ENCODE measurements at regions not wholly inside any gene's neighbourhood (a gene's known extent, or its start where the extent isn't known, plus 50 kb on each side); places are given as distances from the start of the nearest gene placed in this dataset.

DNA sequence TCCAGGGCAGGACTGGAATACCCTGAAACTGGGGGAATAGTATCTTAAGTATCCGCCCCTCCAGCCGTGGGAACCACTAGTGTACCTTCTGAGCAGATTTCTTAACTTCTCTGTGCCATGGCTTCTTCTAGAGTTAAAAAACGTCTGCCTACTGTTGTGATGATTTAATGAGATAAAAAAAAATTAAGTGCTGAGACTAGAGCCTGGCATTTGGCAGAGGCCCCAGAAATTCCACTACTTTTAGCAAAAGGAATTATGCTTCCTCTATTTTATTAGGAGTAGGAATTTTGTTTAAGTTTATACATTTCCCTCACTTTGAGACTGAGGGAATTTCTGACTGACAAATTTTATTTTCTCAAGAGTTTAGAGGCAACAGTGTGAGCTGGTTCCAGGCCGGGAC lies 371.2 kb upstream of the B3GAT1 start:
- no peaks in the 10 kb centered on the region for H3K27me3 ChIP-seq (ENCODE audit: control insufficient read depth, insufficient read depth, low read length)
- no peaks in the 10 kb centered on the region for H3K9me3 ChIP-seq (ENCODE audit: control insufficient read depth, insufficient read depth, low read depth, low read length)
- no peaks in the 10 kb centered on the region for H3K4me1 ChIP-seq (ENCODE audit: control insufficient read depth, extremely low read depth, insufficient read depth, low read length)
- no peaks in the 10 kb centered on the region for H4K20me1 ChIP-seq (ENCODE audit: control insufficient read depth, extremely low read depth, insufficient read depth, low read length)
- no peak overlapping the region for H3K4me2 ChIP-seq (ENCODE audit: extremely low read depth, insufficient read depth, low read length)
- no peak for DNase-seq (ENCODE audit: low read depth in 2 of 2)
- H3K4me3 ChIP-seq (replicated peaks in 1 of 4; ENCODE audit: control extremely low read depth in 1 of 4, insufficient read depth in 1 of 4, low read depth in 3 of 4, low read length in 4 of 4), result no peak overlapping the region
- no peaks in the 10 kb centered on the region for H3K36me3 ChIP-seq (ENCODE audit: control insufficient read depth, insufficient read depth, low read length)
- no peaks in the 10 kb centered on the region for H3K79me2 ChIP-seq (ENCODE audit: control insufficient read depth, insufficient read depth, low read length)
- H2AFZ ChIP-seq (ENCODE audit: low read length), result no peak overlapping the region
- TF ChIP-seq, protein P1, sequence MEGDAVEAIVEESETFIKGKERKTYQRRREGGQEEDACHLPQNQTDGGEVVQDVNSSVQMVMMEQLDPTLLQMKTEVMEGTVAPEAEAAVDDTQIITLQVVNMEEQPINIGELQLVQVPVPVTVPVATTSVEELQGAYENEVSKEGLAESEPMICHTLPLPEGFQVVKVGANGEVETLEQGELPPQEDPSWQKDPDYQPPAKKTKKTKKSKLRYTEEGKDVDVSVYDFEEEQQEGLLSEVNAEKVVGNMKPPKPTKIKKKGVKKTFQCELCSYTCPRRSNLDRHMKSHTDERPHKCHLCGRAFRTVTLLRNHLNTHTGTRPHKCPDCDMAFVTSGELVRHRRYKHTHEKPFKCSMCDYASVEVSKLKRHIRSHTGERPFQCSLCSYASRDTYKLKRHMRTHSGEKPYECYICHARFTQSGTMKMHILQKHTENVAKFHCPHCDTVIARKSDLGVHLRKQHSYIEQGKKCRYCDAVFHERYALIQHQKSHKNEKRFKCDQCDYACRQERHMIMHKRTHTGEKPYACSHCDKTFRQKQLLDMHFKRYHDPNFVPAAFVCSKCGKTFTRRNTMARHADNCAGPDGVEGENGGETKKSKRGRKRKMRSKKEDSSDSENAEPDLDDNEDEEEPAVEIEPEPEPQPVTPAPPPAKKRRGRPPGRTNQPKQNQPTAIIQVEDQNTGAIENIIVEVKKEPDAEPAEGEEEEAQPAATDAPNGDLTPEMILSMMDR (conservative IDR thresholded peaks at IDR 0.05 in 1 of 2, IDR thresholded peaks at IDR 0.05 in 1 of 2; ENCODE audit: low read depth in 1 of 2, low read length in 2 of 2), result no peak
- TF ChIP-seq EZH2 (IDR thresholded peaks at IDR 0.05; ENCODE audit: low read length, missing control alignments), result no peak
- H3K9ac ChIP-seq (ENCODE audit: insufficient read depth, low read length), result no peak overlapping the region
- H3K27ac ChIP-seq (ENCODE audit: insufficient read depth, low read length), result no peak overlapping the region

- Histone ChIP-seq H3K4me3 (replicated peaks in 1 of 4; ENCODE audit: control extremely low read depth in 1 of 4, insufficient read depth in 1 of 4, low read depth in 3 of 4, low read length in 4 of 4) (no peak overlapping the region), H3K9ac (ENCODE audit: insufficient read depth, low read length) (no peak overlapping the region), H3K4me2 (ENCODE audit: extremely low read depth, insufficient read depth, low read length) (no peak overlapping the region), H3K4me1 (ENCODE audit: control insufficient read depth, extremely low read depth, insufficient read depth, low read length) (no peaks in the 10 kb centered on the region), H3K27ac (ENCODE audit: insufficient read depth, low read length) (no peak overlapping the region), H4K20me1 (ENCODE audit: control insufficient read depth, extremely low read depth, insufficient read depth, low read length) (no peaks in the 10 kb centered on the region), H3K9me3 (ENCODE audit: control insufficient read depth, insufficient read depth, low read depth, low read length) (no peaks in the 10 kb centered on the region), H3K27me3 (ENCODE audit: control insufficient read depth, insufficient read depth, low read length) (no peaks in the 10 kb centered on the region), H3K79me2 (ENCODE audit: control insufficient read depth, insufficient read depth, low read length) (no peaks in the 10 kb centered on the region), H3K36me3 (ENCODE audit: control insufficient read depth, insufficient read depth, low read length) (no peaks in the 10 kb centered on the region), H2AFZ (ENCODE audit: low read length) (no peak overlapping the region)
- TF ChIP-seq, protein P1 (conservative IDR thresholded peaks at IDR 0.05 in 1 of 2, IDR thresholded peaks at IDR 0.05 in 1 of 2; ENCODE audit: low read depth in 1 of 2, low read length in 2 of 2), result no peak
- TF ChIP-seq EZH2 (IDR thresholded peaks at IDR 0.05; ENCODE audit: low read length, missing control alignments), result no peak
- no peak for DNase-seq (ENCODE audit: low read depth in 2 of 2)
Measured at GRCh38 chr11:134781380-134781866, 369.4 kb upstream of the B3GAT1 start.

DNA sequence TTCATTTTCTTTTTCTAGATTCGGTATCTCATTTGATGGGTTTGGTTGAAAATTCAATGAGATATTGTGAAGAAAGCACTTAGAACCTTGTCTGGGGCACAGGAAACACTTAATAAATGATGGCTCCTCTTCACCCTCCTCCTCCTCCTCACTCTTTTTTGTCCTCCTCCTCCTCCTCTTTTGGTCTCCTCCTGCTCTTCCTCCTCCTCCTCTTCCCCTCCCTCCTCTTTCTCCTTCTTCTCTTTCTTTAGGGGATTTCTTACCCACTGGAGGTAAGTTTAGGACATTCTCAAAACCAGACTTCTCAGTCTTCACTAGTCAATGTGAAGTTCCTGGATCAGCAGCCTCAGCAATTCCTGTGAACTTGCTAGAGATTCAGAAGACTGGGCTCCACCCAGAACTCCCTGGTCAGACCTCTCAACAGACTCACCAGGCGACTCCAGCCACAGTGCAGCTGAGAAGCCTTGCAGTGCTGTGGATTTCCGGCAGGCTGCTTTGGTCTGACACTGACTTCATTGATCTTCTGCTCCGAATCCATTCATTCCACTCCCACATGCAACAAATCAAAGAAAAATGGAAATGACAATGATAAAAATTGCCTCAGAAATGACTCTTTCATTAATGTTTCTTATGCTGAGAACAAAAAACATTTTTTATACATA lies 368.6 kb upstream of the B3GAT1 start:
- Histone ChIP-seq H3K4me1 (ENCODE audit: control insufficient read depth, extremely low read depth, insufficient read depth, low read length) (no peaks in the 10 kb centered on the region), H3K9me3 (ENCODE audit: control insufficient read depth, insufficient read depth, low read depth, low read length) (no peaks in the 10 kb centered on the region), H3K4me2 (ENCODE audit: extremely low read depth, insufficient read depth, low read length) (no peak overlapping the region), H3K4me3 (replicated peaks in 1 of 4; ENCODE audit: control extremely low read depth in 1 of 4, insufficient read depth in 1 of 4, low read depth in 3 of 4, low read length in 4 of 4) (no peak overlapping the region), H2AFZ (ENCODE audit: low read length) (no peak overlapping the region), H3K79me2 (ENCODE audit: control insufficient read depth, insufficient read depth, low read length) (no peaks in the 10 kb centered on the region), H4K20me1 (ENCODE audit: control insufficient read depth, extremely low read depth, insufficient read depth, low read length) (no peaks in the 10 kb centered on the region), H3K27me3 (ENCODE audit: control insufficient read depth, insufficient read depth, low read length) (no peaks in the 10 kb centered on the region), H3K9ac (ENCODE audit: insufficient read depth, low read length) (no peak overlapping the region), H3K27ac (ENCODE audit: insufficient read depth, low read length) (no peak overlapping the region), H3K36me3 (ENCODE audit: control insufficient read depth, insufficient read depth, low read length) (no peaks in the 10 kb centered on the region)
- no peak for DNase-seq (ENCODE audit: low read depth in 2 of 2)
- no peak for TF ChIP-seq EZH2 (IDR thresholded peaks at IDR 0.05; ENCODE audit: low read length, missing control alignments)
- TF ChIP-seq, protein P1 (conservative IDR thresholded peaks at IDR 0.05 in 1 of 2, IDR thresholded peaks at IDR 0.05 in 1 of 2; ENCODE audit: low read depth in 1 of 2, low read length in 2 of 2), result no peak
